G401.6 (cell line): ENCODE measurements at regions not wholly inside any gene's neighbourhood (a gene's known extent, or its start where the extent isn't known, plus 50 kb on each side); places are given as distances from the start of the nearest gene placed in this dataset.

ENCODE experiments used
- FAIRE-seq: peaks from 2 replicates; lab custom pipeline; 2012; peaks lifted over from hg19 to GRCh38; lab: Jason Lieb, UNC

DNA sequence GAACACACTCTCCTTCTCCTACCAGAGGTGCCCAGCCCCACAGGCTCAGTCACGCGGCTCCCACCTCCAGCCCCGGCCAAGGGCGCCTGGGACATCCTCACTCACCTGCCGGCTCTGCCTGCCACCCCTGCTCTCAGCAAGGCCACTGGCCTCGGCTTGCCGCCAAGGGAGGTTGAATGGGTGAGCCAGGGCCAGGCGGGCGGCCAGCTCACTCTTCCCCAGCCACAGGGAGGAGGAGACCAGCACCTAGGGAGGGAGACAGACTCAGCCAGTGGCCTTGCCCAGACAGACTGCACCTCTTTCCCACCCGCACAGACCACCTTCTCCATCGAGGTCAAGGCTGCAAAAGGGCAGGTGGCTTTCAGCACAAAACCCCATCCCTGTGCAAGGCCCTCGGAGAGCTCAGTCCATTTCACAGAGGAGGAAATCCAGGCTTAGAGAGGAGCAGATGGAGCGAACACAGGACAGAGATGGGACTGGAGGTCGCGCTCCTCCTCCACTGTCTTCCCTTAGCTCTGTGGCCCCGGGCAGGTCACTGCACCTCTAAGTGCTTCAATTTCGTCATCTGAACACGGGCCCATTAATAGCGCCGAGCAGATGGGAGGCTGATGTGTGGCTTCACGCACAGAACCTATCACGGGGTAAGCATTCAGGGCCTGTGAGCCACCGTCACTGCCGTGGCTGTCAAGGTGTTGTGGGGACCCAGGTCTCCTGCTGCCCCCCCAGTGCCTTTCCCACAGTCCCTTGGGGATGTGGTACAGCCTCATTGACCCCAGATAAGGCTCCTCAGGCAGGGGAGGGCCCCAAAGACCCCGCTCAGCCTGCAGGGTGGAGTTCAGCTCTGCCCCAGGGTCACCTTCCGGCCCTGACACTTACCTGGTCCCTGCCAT, 56.1 kb downstream of the RMI2 start:
- FAIRE-seq, result no peak

DNA sequence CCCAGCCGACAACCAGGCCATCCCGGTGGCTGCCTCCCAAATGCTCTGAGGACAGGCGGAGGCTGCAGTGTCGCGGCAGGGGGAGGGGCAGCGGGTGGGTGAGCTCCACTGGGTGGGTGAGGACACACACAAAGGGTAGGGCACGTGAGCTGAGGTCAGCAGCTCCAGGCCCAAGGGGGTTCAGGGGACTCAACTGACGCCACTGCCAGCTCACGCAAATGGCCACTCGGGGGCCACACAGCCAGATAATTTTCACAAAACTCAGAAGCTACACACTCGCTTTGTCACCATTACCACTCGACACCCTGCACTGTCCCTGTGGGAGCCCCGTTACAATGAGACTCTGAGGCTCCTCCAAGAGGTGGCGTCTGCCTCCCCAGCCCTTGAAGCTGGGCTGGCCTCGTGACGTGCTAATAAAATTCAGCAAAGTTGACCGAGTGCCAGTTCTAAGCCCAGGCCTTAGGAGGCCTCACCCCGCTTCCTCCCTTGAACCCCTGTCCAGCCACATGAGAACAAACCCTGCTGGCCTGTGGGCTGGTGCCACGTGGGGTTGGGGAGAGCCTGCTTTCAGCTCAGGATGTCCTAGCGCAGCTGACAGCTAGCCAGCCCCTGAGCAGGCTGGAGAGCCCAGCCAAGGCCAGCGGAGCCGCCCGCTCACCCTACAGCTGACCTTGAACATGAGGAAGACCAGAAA, 56.9 kb downstream of the RMI2 start:
- FAIRE-seq, result no peak

DNA sequence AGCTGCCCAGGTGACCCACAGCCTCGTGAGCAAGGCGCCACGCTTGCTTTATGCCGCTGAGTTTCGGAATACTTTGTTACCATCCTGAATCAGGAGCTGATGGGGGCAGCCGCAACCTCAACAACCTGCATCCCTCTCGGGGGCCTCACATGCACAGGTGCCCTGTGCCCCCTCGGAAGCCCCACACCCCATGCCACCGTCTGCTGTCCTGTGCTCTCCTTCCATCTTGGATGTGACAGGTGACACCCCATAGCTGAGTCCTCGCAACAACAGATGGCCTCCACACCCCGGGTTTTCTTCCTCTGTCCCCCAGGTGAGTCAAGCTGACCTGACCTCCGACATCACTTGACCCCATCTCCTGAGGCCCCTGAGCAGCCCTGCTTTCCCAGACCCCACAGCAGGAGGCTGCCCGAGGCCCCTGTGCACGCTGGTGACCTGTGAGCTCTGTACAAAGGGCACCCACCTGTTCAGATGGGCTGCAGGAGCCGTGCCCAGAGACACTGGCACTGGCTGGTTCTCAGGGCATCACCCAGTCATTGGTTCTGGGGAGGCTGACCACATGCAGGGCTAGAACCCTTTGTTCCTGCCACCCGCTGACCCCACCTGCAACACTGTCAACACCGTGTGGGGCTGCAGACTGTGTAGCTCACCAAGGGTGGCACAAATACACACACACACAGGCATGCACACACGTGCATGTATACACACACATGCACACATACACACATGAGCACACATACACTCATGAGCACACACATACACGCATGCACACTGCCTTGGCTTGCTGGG, 57.7 kb downstream of the RMI2 start:
- FAIRE-seq, result no peak

DNA sequence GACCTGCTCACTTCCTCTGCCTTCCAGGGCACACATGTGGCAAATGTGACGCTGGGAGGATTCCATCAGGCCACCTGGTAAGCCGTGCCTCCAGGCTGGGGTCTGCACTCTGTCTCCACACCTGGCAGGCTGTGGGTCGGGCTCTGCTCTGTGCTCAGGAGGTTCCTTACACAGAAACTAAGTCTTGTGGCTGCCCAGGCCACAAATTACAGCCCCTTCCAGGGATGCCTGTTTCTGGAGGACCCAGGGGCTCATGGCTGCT, 58.2 kb downstream of the RMI2 start:
- no peak for FAIRE-seq

DNA sequence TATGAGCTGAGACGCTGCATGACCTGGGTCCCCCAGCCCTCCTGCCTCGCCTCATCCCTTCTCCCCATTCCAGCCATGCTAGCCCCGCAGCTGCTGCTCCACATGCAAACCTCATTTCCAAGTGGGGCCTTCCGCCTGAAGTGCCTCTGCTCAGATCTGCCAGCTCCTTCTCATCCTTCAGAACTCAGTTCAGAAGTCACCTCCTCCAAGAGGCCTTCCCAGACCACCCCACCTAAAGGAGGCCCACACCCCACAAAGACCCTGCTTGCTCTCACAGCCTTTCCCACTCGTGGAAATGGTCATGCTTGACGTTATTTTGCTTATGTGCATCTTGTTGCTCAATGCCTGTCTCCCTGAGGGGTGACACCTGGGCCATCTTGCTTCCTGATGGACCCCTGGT, 58.7 kb downstream of the RMI2 start:
- no peak for FAIRE-seq

DNA sequence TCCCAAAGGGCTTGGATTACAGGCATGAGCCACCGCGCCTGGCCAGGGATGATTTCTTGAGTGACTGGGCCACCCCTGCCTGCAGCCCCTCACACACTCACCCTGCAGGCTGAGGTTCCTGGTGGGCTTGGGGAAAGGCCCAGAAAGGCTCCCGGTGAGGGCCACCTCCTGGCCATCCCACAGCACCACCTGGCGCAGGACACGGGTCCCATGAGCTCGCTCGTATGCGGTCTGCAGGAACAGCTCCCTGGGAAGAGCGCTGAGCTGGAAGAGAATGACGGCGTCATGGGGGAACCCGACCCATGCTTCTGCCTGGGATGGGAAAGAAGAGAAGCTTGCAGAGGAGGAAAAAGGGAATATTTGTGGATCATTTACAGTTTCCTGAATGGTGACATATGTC, 59.3 kb downstream of the RMI2 start:
- no peak for FAIRE-seq

DNA sequence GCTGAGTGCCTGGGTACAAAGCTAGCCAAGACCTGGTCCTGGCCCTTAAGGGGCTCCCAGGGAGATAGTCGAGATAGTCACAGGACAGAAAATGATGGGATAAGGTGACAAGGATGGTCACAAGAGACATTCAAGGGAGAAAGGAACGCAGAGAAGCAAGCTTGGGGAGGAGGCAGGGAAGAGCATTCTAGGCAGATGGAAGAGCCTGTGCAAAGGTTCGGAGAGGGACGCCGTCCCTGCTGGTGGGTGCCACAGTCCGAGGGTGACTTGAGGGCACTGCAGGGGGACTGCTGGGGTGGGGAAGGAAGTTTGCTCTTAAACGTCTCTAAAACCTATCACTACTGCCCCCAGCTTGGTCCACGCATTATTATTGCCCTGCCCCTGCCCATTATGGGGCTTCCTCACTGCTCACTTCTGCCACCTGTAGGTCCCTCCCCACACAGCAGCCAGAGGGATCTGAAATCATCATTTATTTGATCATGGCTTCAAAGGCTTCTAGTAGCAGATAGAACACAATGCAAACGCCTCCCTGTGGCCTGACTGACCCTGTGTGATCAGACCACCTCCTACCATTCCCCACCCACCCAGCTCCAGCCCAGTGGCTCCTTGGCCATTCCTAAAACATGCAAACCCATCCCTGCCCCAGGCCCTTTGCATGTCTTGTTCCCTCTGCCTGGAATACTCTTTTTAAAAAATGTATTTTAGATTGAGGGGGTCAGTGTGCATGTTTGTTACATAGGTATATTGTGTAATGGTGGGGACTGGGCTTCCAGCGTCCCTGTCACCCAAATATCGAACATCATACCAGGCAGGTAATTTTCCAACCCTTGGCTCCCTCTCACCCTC, 60.3 kb downstream of the RMI2 start:
- FAIRE-seq, result no peak

DNA sequence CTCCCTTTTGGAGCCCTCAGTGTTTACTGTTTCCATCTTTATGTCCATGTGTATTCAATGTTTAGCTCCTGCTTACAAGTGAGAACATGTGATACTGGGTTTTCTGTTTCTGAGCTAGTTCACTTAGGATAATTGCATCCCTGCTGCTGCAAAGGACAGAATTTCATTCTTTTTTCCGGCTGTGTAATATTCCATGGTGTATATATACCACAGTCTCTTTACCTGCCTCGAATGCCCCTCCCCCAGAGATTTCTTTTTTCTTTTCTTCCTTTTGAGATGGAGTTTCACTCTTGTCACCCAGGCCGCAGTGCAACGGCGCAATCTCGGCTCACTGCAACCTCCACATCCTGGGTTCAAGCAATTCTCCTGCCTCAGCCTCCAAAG, 60.9 kb downstream of the RMI2 start:
- no peak for FAIRE-seq

DNA sequence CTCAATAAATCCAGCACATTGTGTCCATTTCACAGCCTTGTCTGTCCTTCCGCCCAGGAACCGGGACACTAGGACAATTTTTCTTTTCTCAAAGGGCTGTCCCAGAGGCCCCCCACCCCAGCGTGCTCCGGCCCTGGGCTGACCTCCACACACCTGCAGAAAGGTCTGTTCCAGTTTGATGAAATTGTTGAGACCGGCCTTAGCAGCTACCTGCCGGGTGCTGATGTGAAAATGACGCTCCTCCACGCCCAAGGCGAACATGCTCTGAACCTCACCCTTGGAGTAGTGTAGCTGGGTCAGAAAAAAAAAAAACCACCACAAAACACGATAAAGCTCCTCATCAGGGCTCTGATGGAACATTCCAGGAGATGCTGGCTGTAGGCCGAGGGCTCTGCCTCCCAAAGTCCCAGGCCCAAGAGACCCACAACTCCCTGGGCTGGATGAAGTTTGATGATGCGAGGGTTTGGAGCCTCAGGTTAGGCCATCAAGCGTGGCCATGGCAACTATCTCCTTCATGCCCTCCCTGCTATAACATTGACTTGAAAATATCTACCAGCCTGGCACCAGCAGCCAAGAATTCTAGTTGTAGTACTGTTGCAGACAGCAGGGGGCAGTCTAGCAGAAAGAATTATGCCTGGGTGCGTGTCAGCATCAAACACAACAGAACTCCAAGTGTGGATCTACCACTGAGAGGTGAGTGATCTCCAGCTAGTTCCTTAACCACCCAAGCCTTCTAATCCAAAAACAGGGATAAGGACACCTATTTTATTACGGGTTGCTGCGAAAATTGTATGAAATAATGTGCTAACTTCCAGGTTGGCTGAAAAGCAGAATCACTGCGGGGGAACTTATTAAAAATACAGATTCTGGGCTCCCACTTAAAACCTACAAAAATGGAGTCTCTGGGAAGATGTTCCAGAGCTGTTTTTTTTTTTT, 62.1 kb downstream of the RMI2 start:
- FAIRE-seq, result peak; percentile 89

DNA sequence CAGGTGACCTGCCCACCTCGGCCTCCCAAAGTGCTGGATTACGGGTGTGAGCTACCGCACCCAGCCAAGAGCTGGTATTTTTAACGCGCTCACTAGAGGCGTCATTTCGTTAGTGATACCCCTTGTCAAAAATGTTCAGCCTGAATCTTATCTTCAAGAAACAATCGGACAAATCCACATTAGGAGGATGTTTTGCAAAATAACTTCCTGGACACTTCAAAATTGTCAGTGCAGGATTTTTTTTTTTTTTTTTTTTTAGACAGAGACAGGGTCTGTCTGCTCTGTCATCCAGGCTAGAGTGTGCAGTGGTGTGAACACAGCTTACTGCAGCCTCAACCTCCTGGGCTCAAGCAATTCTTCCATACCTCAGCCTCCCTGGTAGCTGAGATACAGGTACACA, 63.0 kb downstream of the RMI2 start:
- no peak for FAIRE-seq

DNA sequence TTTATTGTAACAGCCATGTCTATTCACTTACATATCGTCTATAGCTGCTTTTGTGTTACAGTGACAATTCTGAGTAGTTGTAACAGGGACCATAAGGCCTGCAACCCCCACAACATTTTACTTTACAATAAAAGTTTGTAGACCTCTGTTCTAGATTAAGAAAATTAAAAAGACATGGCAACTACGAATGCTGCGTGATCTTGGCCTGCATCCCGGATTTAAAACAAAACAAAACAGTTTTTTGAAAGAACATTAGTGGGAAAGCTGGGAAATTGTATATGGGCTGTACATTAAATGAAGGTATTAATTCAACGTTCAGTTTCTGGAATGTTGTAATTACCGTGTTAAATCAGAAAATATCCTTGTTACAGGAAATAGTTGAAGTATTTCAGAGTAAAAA, 64.1 kb downstream of the RMI2 start:
- FAIRE-seq, result no peak

DNA sequence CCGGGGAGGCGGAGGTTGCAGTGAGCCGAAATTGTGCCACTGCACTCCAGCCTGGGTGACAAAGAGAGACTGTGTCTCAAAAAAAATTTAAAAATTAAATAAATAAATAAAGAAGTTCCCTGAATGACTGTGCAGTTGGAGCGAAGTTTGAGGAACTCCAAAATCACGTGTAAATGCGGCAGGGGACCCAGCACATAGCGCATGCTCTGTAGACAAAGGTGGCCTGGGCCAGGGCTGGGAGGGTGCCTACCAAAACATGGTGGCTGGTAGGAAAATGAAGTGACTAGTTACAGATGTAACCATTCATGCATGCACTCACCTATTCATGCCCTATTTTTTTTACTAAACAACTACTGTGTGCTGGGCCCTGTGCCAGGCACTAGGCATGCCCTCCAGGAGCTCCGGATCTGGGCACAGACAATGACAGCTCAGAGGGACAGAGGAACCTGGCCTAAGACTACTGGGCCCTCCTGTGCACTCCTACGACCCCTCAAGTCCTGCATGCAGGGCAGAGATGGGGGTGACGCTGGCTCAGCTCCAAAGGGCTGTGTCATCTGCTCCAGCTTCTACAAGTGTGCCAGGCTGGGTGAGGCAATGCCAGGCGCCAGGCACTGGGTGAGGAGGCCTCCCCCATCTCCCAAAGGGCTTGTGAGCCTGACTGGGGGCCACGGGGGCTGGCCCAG, 65.3 kb downstream of the RMI2 start:
- FAIRE-seq, result no peak

DNA sequence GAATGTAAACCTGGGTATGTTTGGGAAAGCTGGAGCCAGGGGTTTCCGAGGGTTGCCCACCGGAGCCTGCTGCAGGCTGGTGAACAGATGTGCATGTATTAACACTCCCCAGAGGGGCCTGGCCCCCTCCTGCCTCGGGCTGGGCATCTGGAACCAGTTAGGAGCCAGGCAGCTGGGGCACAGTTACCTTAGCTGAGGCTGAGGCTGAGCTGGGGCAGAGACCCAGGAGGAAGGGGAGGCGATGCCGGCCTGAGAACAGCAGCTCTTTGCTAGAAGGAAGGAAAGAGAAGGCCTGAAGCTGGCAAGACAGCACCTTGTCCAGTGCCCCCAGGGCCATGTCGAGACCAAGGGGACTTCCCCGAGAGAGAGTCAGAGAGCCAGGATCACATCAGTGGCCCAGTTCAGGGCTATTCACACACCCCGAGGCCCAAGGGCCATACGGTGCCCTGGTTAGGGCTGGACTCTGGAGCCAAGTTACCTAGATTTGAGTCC, 65.8 kb downstream of the RMI2 start:
- FAIRE-seq, result no peak

DNA sequence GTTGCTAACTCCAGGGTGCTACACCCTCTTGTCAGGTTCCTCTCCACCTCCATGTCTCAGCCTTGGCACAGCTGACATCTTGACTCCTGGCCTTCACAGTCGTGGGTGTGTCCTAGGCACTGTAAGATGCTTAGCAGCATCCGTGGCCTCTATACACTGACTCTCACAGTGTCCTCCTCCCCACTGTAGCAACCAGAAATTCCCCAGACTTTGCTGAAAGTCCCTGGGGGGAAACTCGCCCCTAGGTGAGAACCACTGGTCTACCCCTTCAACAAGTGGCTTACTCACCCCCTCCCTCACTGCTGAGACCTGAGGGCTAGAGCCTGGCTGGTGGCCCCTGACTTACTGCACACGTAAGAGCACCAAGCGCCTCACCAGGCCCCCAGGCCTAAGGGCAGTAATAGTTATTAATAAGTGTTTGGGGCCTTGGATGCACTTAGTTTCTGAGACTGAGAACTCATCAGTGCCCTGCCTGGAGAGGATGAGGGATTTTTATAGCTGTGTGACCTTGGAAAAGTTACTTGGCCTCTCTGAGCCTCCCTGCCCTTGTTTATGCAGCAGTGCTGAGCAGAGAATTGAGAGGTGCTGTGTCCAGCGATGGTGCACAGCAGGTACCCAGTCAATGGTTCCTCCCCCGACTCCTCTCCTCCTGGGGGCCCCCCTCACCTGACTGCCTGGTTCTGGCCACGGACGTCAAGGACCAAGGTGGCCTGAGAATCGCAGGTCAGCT, 67.1 kb downstream of the RMI2 start:
- FAIRE-seq, result no peak

DNA sequence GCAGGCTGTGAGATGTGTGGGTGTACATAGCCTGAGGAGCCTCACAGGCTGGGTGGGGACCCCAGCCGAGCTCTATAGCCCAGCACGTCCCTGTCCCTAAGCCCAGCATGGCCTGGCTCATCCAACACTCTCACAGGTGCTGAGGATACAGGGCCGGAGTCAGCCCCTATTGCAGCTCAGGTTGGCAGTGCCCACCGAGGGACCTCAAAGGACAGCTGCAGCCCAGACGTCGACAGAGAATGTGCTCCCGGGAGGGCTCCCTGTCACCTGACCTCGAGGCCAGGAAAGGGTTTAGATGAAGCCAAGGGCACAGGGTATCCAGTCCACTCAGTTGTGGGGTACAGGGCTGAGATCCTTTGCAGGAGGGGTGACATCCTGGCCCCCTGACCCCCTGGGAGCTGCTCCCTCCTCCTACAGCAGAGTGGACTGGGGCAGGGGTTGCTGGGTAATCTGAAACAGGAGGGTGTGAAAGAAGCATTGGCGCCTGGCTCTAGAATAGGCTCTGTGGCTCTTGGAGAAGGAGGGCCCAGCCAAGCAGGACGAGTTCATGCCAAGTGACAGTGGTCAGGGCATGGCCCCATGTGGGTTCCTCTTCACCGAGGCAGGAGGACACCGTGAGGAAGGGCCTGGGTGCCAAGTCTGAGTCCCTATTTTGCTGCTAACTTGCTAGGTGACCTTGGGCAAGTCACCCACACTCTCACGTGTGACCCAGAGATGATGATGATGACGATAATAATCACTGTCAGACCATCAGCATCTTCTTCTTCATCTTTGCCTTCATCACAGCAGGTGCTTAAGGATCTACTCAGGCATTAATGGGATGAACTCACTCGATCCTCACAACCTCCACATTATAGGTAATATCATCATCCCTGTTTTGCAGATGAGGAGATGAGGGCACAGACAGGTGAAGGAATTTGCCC, 68.0 kb downstream of the RMI2 start:
- FAIRE-seq, result no peak

DNA sequence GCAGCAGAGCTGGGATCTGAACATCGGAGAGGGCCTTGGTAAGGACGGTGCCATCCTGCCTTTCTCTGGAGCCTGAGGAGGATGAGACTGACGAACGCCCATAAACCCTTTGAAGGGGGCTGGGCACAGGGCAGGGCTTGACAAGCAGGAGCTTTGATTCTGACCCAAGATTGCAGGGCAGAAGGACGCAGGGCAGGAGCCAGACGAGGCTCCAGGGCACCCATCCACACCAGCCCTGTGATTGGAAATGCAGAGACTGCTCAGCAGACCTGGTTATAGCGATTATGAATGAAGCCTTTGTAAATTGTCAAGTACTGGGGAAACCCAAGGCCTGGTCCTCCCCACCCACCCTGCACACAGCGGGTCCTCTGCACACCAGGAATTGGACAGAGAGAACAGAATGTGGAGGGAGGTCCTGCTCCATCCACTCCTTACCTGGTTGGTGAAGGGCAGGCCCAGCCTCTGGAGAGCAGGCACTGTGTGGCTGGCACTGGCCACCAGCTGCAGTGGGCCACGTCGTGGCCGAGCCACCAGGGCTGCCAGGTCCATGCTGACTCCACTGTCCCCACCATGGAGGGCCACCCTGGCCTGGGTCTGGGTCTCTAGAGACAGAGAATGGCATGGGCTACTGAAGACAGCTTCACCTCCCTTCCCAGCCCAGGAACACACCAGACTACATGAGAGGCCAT, 68.8 kb downstream of the RMI2 start:
- no peak for FAIRE-seq

DNA sequence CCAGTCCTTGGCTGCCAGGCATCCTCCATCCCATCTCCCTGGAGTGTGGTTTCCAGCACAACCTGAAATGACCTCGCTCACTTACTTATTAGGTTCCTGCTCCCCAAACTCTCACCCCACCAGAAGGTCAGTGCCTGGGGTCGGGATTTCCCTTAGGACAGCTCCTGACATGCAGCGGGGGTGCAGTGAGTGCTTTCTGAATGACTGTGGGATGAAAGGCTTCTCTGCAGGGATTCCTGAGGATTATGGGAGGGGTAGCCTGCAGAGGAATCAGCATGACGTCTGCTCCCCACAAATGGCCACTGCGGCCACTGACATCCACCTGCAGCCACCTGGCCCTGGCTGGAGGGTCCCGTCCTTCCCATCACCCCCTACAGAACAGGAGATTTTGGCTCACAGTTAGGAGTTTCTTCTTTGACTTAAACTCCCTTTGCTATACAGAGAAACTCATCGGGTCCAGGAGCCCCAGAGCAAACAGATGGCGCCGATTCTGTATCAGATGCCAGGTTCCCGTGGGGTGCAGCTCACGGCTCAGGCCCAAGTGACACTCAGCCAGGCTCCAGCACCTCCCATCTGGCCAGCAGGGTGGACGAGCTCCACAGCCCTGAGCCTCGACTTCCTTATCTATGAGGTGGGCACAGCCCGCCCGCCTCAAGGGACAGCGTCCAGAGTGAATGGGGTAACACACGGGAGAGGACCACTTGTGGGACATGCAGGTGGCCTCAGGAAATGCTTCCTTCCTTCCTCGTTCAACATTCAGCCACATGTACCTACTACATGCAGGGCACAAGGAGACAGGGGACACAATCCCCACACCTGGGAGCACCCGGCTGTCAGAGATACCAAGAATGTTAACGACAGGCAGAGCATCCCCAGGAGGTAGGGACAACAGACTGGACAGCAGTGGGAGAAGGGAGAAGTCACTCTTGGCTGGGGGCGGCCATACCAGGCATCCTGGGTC, 69.8 kb downstream of the RMI2 start:
- no peak for FAIRE-seq
